HCT116 (cell line): ENCODE measurements at regions not wholly inside any gene's neighbourhood (a gene's known extent, or its start where the extent isn't known, plus 50 kb on each side); places are given as distances from the start of the nearest gene placed in this dataset.

Experiments used
- ATAC-seq: fragments of 200-7000 bp; cut with Tn5 transposase; 2 replicates; pipeline ENCODE4 v1.9.1; 2020; ENCODE audit warnings: mild to moderate bottlenecking, moderate library complexity
- BruUV-seq: library from RNA; stranded (reverse); fragments of 400-500 nt; replicated peaks from 2 replicates; lab custom pipeline; 2021; lab: Mats Ljungman, UMichigan
- CTCF ChIA-PET: fragments of 300-600 bp; sonication (Branson Sonifier 250); formaldehyde crosslinking; loops from one replicate; lab custom pipeline; 2021; ENCODE audit warnings: antibody characterized with exemption; lab: Charles Lee
- POLR2A ChIA-PET: fragments of 300-600, 350-600 bp; sonication (Branson Sonifier 250); formaldehyde crosslinking; loops from one replicate; lab custom pipeline; 2021; ENCODE audit warnings: antibody characterized with exemption; lab: Charles Lee
- RAD21 ChIA-PET, 2 experiments: fragments of 300-600 bp; sonication (Branson Sonifier 250); formaldehyde crosslinking; loops; one replicate each; lab custom pipeline; 2023; ENCODE audit warnings: low total read pairs in 2 of 2; ENCODE audit not compliant: uncharacterized antibody in 2 of 2, unreplicated experiment in 2 of 2, low non-redundant PET in 1 of 2; lab: Charles Lee
- DNase-seq: peaks from one replicate; pipeline ENCODE4 v3.0.0-alpha.2; 2010; ENCODE audit warnings: low read depth, low spot score
- H2AFZ ChIP-seq: fragments of 200-600 bp; shearing (Covaris generic), sonication (generic); 2 replicates; pipeline ENCODE4 v1.6.1; 2017; ENCODE audit warnings: low read depth, mixed run types, mixed read lengths, antibody characterized with exemption, low read length; ENCODE audit not compliant: poor library complexity, severe bottlenecking
- H3K27ac ChIP-seq: 2 replicates; pipeline ENCODE4 v1.5.1; 2012; ENCODE audit warnings: low read depth, low read length
- H3K27me3 ChIP-seq: fragments of 200-600 bp; sonication (generic); 2 replicates; pipeline ENCODE4 v1.6.1; 2016; ENCODE audit warnings: mixed run types, low read length, mixed read lengths; ENCODE audit not compliant: insufficient read depth
- H3K36me3 ChIP-seq, 2 experiments: fragments of 200-500 bp in 1 of 2; fragments of 200-600 bp in 1 of 2; sonication (Bioruptor generic) in 1 of 2; sonication (generic) in 1 of 2; 2 replicates each; pipeline versions ENCODE4 v1.5.1 to v1.6.1; 2014 to 2016; ENCODE audit warnings: low read length in 2 of 2, inconsistent platforms in 1 of 2, mixed read lengths in 1 of 2, mixed run types in 1 of 2; ENCODE audit not compliant: insufficient read depth in 2 of 2, control insufficient read depth in 1 of 2
- H3K4me1 ChIP-seq, 2 experiments: fragments of 200-600 bp in 1 of 2; sonication (generic) in 1 of 2; 2 replicates each; pipeline versions ENCODE4 v1.5.1 to v1.6.1; 2012 to 2017; ENCODE audit warnings: low read length in 2 of 2, inconsistent platforms in 1 of 2, mild to moderate bottlenecking in 1 of 2, mixed read lengths in 1 of 2, mixed run types in 1 of 2, moderate library complexity in 1 of 2; ENCODE audit not compliant: insufficient read depth in 2 of 2, control insufficient read depth in 1 of 2
- H3K4me2 ChIP-seq: fragments of 200-600 bp; sonication (generic); 2 replicates; pipeline ENCODE4 v1.6.1; 2017; ENCODE audit warnings: mixed run types, low read length, mixed read lengths
- H3K4me3 ChIP-seq, 2 experiments: fragments of 200-600 bp in 1 of 2; sonication (generic) in 1 of 2; replicated peaks in 1 of 2; 2 replicates each; pipeline ENCODE4 v1.5.1; 2011 to 2016; ENCODE audit warnings: low read length in 2 of 2, control low read depth in 1 of 2, low read depth in 1 of 2, mild to moderate bottlenecking in 1 of 2, mixed read lengths in 1 of 2, mixed run types in 1 of 2
- H3K79me2 ChIP-seq: fragments of 200-600 bp; sonication (generic); 2 replicates; pipeline ENCODE4 v1.6.1; 2017; ENCODE audit warnings: mild to moderate bottlenecking, mixed run types, low read length, moderate library complexity, mixed read lengths; ENCODE audit not compliant: insufficient read depth
- H3K9ac ChIP-seq: fragments of 200-600 bp; sonication (generic); 2 replicates; pipeline ENCODE4 v1.6.1; 2016; ENCODE audit warnings: low read length, mixed read lengths
- H3K9me2 ChIP-seq: fragments of 200-600 bp; sonication (generic), shearing (Covaris generic); 2 replicates; pipeline ENCODE4 v1.6.1; 2017; ENCODE audit warnings: mixed run types, mild to moderate bottlenecking, moderate library complexity; ENCODE audit not compliant: insufficient read depth
- H3K9me3 ChIP-seq, 2 experiments: fragments of 200-500 bp in 1 of 2; fragments of 200-600 bp in 1 of 2; sonication (Bioruptor generic) in 1 of 2; sonication (generic) in 1 of 2; 2 replicates each; pipeline ENCODE4 v1.6.1; 2014 to 2017; ENCODE audit warnings: low read length in 2 of 2, mixed read lengths in 2 of 2, inconsistent platforms in 1 of 2, low read depth in 1 of 2, mild to moderate bottlenecking in 1 of 2, mixed run types in 1 of 2, moderate library complexity in 1 of 2; ENCODE audit not compliant: control insufficient read depth in 1 of 2, insufficient read depth in 1 of 2
- H4K20me1 ChIP-seq: fragments of 200-600 bp; sonication (generic), shearing (Covaris generic); 2 replicates; pipeline ENCODE4 v1.6.1; 2017; ENCODE audit warnings: mixed run types, mild to moderate bottlenecking, moderate library complexity; ENCODE audit not compliant: insufficient read depth
- CEBPB ChIP-seq: IDR thresholded peaks from 2 replicates; pipeline ENCODE4 v1.6.1; 2012; ENCODE audit warnings: low read depth
- EGR1 ChIP-seq: IDR thresholded peaks from 2 replicates; pipeline ENCODE4 v1.6.1; 2012; ENCODE audit warnings: low read depth
- ELF1 ChIP-seq: IDR thresholded peaks from 2 replicates; pipeline ENCODE4 v1.6.1; 2012; ENCODE audit warnings: low read depth, borderline replicate concordance
- EZH2 ChIP-seq: fragments of 200-600 bp; sonication (generic); IDR thresholded peaks from 2 replicates; pipeline ENCODE4 v1.6.1; 2017; ENCODE audit warnings: antibody characterized with exemption, mixed run types
- EZH2phosphoT487 ChIP-seq: fragments of 200-600 bp; IDR thresholded peaks from 2 replicates; pipeline ENCODE4 v1.6.1; 2018; ENCODE audit warnings: antibody characterized with exemption, borderline replicate concordance
- JUND ChIP-seq: IDR thresholded peaks from 2 replicates; pipeline ENCODE4 v1.6.1; 2012
- POLR2A ChIP-seq: IDR thresholded peaks from 2 replicates; pipeline ENCODE4 v1.7.0; 2011; ENCODE audit warnings: borderline replicate concordance; ENCODE audit not compliant: insufficient read depth, insufficient read length; ENCODE audit errors: extremely low read depth
- POLR2AphosphoS5 ChIP-seq: IDR thresholded peaks from 2 replicates; pipeline ENCODE4 v1.6.1; 2011; ENCODE audit warnings: mild to moderate bottlenecking, low read depth, low read length, moderate library complexity
- SP1 ChIP-seq: IDR thresholded peaks from 2 replicates; pipeline ENCODE4 v1.6.1; 2012; ENCODE audit warnings: low read depth
- TCF7L2 ChIP-seq: IDR thresholded peaks from 2 replicates; pipeline ENCODE4 v1.7.0; 2011; ENCODE audit warnings: borderline replicate concordance, inconsistent platforms; ENCODE audit not compliant: insufficient read depth, insufficient read length; ENCODE audit errors: extremely low read depth
- YY1 ChIP-seq: IDR thresholded peaks from 2 replicates; pipeline ENCODE4 v1.6.1; 2011; ENCODE audit warnings: low read length, low read depth, moderate library complexity, mild to moderate bottlenecking; ENCODE audit not compliant: insufficient replicate concordance; ENCODE audit errors: extremely low read depth
- ZFX ChIP-seq: fragments of 450-650 bp; IDR thresholded peaks from 2 replicates; pipeline ENCODE4 v1.6.1; 2017
- ZNF274 ChIP-seq: fragments of 200-500 bp; sonication (Bioruptor generic); IDR thresholded peaks from 2 replicates; pipeline ENCODE4 v1.6.1; 2014; ENCODE audit warnings: mild to moderate bottlenecking, low read depth, low read length, inconsistent platforms
- intact Hi-C: fragments of 100-400 bp; cut with micrococcal nuclease; formaldehyde crosslinking; loops from 2 replicates; pipeline ENCODE4 v1.10.0; 2022
- TF ChIP-seq, protein P1 (sequence below): IDR thresholded peaks from 2 replicates; pipeline ENCODE4 v1.6.1; 2012; ENCODE audit warnings: low read depth

DNA sequence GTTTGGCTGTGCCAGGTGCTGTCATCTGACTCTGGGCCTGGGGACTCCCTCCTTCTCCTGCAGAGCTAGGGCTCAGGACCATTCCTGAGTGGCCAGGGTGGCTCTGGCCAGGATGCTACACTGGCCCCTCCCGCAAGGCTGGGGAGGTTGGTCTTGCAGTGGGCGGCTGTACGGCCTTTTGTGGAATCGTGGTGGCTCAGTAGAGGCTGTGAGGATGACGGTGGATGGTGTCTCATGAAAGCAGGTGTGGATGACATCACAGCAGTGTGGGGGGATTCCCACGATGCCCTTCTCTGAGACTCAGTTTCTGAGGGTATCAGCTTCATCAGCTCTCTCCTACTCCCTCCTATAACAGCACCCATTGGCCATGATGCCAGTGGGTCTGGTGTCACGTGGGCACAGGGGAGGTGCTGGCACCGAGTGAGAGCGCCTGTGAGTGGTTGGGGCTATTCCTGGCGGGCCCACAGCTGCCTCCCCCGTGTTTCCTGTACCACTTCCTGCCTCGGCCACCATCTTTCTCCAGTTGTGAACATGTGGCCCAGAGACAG lies 144.2 kb upstream of the HDAC4 start (continued):
- no peak for TF ChIP-seq CEBPB

DNA sequence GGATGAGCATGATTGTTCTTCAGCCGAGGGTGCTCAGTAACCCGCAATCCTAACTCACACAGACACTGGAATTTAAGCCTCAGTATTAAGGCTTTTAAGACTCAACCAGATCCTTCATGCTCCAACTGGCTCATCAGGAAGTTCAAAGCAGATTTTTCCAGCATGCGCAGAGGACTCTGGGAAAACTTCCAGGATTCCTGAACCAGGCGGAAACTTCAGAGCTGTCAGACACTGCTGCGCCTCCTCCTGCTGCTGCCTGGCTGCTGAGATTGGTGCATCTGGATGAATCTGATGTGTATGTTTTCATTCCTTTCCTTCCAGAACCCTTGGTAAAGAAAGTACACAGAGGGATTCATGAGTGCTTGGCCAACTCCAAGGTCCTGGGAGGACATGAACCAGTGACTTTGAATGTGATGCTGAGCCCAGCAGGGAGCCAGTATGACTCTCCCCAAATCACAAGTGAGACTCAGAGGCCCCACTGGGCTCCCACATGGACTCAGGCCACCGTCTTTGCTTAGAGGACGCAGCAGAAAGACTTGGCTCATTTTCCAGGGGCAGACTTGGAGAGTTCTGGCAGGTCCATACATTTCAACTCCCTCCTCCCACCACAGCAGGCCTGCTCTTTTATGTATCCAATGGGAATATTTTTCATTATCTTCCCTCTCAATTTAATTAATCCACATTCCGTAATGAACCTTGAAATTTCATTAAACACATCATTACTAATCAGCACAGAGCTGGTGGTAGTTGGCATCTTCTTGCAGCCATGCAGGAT lies 143.5 kb upstream of the HDAC4 start:
- no peaks in the 10 kb centered on the region for H3K36me3 ChIP-seq
- DNase-seq = no peak
- intact Hi-C loops = no loop called here
- no peak overlapping the region for H3K4me2 ChIP-seq
- POLR2A ChIA-PET = no interaction called here
- no peak overlapping the region for H3K4me3 ChIP-seq
- RAD21 ChIA-PET = no interaction called here
- no peaks in the 10 kb centered on the region for H3K79me2 ChIP-seq
- no peaks in the 10 kb centered on the region for H3K9me2 ChIP-seq
- no peak overlapping the region for H3K27ac ChIP-seq
- ATAC-seq = no peak
- peaks cover 5% of the 10 kb centered on the region; the same call in 1 of the 2 replicates for H3K27me3 ChIP-seq
- TF ChIP-seq ZFX (no peak), JUND (no peak), SP1 (no peak), ZNF274 (no peak)
- no peaks in the 10 kb centered on the region; a peak in 1 of 4 replicates for H3K4me1 ChIP-seq
- H3K9ac ChIP-seq = no peak overlapping the region
- no peaks in the 10 kb centered on the region for H3K9me3 ChIP-seq
- CTCF ChIA-PET = no interaction called here
- no peak overlapping the region for H2AFZ ChIP-seq
- H4K20me1 ChIP-seq = no peaks in the 10 kb centered on the region
- no TSS peak for BruUV-seq

DNA sequence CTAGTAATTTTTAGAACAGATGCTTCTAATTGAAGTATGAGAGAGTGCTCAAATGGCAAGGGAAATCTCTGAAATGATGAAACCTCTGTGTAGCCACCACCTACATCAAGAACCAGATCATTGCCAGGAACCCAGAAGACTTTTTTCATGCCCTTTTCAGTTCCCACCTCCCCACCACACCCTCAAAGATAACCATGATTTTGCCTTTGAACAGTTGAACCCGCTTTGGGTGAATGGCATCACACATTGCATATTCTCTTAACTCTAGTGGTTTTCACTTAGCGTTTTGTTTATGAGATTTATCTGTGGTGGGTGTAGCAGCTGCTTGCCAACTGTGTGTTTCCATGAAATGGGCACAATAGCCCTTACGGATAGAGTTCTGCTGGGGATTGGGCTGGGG lies 142.9 kb upstream of the HDAC4 start:
- no peaks in the 10 kb centered on the region for H3K36me3 ChIP-seq
- intact Hi-C loops = no loop called here
- ChIA-PET RAD21 (no interaction called here), CTCF (no interaction called here), POLR2A (no interaction called here)
- no peaks in the 10 kb centered on the region for H3K9me3 ChIP-seq
- no peaks in the 10 kb centered on the region for H3K79me2 ChIP-seq
- DNase-seq (no peak), ATAC-seq (no peak)
- BruUV-seq = no TSS peak
- H3K4me2 ChIP-seq = no peak overlapping the region
- H3K4me1 ChIP-seq = no peaks in the 10 kb centered on the region; a peak in 1 of 4 replicates
- no peak for TF ChIP-seq ZFX
- no peak for TF ChIP-seq ELF1
- TF ChIP-seq EZH2phosphoT487 = no peak
- TF ChIP-seq YY1 = no peak
- TF ChIP-seq POLR2A = no peak
- TF ChIP-seq JUND = no peak
- no peak for TF ChIP-seq EZH2
- TF ChIP-seq, protein P1, sequence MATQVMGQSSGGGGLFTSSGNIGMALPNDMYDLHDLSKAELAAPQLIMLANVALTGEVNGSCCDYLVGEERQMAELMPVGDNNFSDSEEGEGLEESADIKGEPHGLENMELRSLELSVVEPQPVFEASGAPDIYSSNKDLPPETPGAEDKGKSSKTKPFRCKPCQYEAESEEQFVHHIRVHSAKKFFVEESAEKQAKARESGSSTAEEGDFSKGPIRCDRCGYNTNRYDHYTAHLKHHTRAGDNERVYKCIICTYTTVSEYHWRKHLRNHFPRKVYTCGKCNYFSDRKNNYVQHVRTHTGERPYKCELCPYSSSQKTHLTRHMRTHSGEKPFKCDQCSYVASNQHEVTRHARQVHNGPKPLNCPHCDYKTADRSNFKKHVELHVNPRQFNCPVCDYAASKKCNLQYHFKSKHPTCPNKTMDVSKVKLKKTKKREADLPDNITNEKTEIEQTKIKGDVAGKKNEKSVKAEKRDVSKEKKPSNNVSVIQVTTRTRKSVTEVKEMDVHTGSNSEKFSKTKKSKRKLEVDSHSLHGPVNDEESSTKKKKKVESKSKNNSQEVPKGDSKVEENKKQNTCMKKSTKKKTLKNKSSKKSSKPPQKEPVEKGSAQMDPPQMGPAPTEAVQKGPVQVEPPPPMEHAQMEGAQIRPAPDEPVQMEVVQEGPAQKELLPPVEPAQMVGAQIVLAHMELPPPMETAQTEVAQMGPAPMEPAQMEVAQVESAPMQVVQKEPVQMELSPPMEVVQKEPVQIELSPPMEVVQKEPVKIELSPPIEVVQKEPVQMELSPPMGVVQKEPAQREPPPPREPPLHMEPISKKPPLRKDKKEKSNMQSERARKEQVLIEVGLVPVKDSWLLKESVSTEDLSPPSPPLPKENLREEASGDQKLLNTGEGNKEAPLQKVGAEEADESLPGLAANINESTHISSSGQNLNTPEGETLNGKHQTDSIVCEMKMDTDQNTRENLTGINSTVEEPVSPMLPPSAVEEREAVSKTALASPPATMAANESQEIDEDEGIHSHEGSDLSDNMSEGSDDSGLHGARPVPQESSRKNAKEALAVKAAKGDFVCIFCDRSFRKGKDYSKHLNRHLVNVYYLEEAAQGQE = no peak
- TF ChIP-seq SP1 = no peak
- no peak for TF ChIP-seq TCF7L2
- no peak for TF ChIP-seq POLR2AphosphoS5
- TF ChIP-seq EGR1 = no peak
- peaks cover 5% of the 10 kb centered on the region; the same call in 1 of the 2 replicates for H3K27me3 ChIP-seq
- H2AFZ ChIP-seq = no peak overlapping the region
- H3K9ac ChIP-seq = no peak overlapping the region
- no peak overlapping the region for H3K27ac ChIP-seq
- H3K9me2 ChIP-seq = no peaks in the 10 kb centered on the region
- no peaks in the 10 kb centered on the region for H4K20me1 ChIP-seq
- H3K4me3 ChIP-seq = no peak overlapping the region
